HG03520 (cell line): ENCODE measurements at regions not wholly inside any gene's neighbourhood (a gene's known extent, or its start where the extent isn't known, plus 50 kb on each side); places are given as distances from the start of the nearest gene placed in this dataset.
A peak's percentile ranks its signal among the peaks of the same experiment; 100 is the strongest.

Source experiments
- ATAC-seq: cut with Tn5 transposase; IDR thresholded peaks from one replicate; pipeline ENCODE4 v1.9.1; 2021; ENCODE audit warnings: mild to moderate bottlenecking, moderate library complexity; ENCODE audit not compliant: unreplicated experiment

- ATAC-seq = peak; percentile 63
These were observed 91.8 kb upstream of the TNC start for GRCh38 chr9:115209601-115210306.

- no peak for ATAC-seq
These were observed 92.7 kb upstream of the TNC start for GRCh38 chr9:115210699-115211098.

- peak; percentile 52 for ATAC-seq
These were observed 93.6 kb upstream of the TNC start for GRCh38 chr9:115211413-115212124.

GRCh38 chr9:115212125-115212605 lies 94.2 kb upstream of the TNC start:
- ATAC-seq = no peak

GRCh38 chr9:115212832-115213231 lies 94.9 kb upstream of the TNC start:
- no peak for ATAC-seq

GRCh38 chr9:115213818-115214334 lies 95.9 kb upstream of the TNC start:
- ATAC-seq = no peak

- no peak for ATAC-seq
These were observed 98.9 kb upstream of the TNC start for GRCh38 chr9:115216873-115217272.

- ATAC-seq = no peak
These were observed 102.5 kb upstream of the TNC start for GRCh38 chr9:115220319-115221005.

- ATAC-seq = no peak
These were observed 105.5 kb upstream of the TNC start for GRCh38 chr9:115223471-115223870.

- ATAC-seq = no peak
These were observed 107.6 kb upstream of the TNC start for GRCh38 chr9:115225459-115226116.

- no peak for ATAC-seq
These were observed 108.2 kb upstream of the TNC start for GRCh38 chr9:115226152-115226551.

GRCh38 chr9:115229496-115229895 lies 111.5 kb upstream of the TNC start:
- no peak for ATAC-seq

- no peak for ATAC-seq
These were observed 113.1 kb upstream of the TNC start for GRCh38 chr9:115230924-115231515.

- ATAC-seq = no peak
These were observed 114.3 kb upstream of the TNC start for GRCh38 chr9:115232181-115232774.

GRCh38 chr9:115234094-115234493 lies 116.1 kb upstream of the TNC start:
- ATAC-seq = peak; percentile 74

GRCh38 chr9:115235221-115235620 lies 117.3 kb upstream of the TNC start:
- no peak for ATAC-seq

- no peak for ATAC-seq
These were observed 119.5 kb upstream of the TNC start for GRCh38 chr9:115237385-115237998.

GRCh38 chr9:115240676-115241075 lies 122.7 kb upstream of the TNC start:
- ATAC-seq = no peak

- ATAC-seq = no peak
These were observed 123.7 kb upstream of the TNC start for GRCh38 chr9:115241641-115242040.

GRCh38 chr9:115249488-115249887 lies 131.5 kb upstream of the TNC start:
- no peak for ATAC-seq
